Left ventricle myocardium inferior (tissue), 1 donor: ENCODE measurements at regions not wholly inside any gene's neighbourhood (a gene's known extent, or its start where the extent isn't known, plus 50 kb on each side); places are given as distances from the start of the nearest gene placed in this dataset.
"Not testable (repeated sequence)": the region's sequence is repeated elsewhere in the genome, so short reads cannot be mapped to it uniquely, and the experiment has no call there.

Experiments used
- DNase-seq: peaks from one replicate; pipeline ENCODE4 v3.0.0-alpha.2; 2020
- H3K27ac ChIP-seq: fragments of 200-600 bp; replicated peaks from 2 replicates; pipeline ENCODE4 v1.8.0; 2021
- H3K27me3 ChIP-seq: fragments of 200-600 bp; 2 replicates; pipeline ENCODE4 v1.8.0; 2021; ENCODE audit warnings: low read depth
- H3K36me3 ChIP-seq: fragments of 200-600 bp; 2 replicates; pipeline ENCODE4 v1.8.0; 2021
- H3K4me1 ChIP-seq: fragments of 200-600 bp; 2 replicates; pipeline ENCODE4 v1.8.0; 2021
- H3K4me3 ChIP-seq: fragments of 200-600 bp; 2 replicates; pipeline ENCODE4 v1.8.0; 2021; ENCODE audit warnings: mild to moderate bottlenecking, moderate library complexity
- H3K9me3 ChIP-seq: fragments of 200-600 bp; replicated peaks from 2 replicates; pipeline ENCODE4 v1.8.0; 2021
- CTCF ChIP-seq: fragments of 200-600 bp; IDR thresholded peaks from 2 replicates; pipeline ENCODE4 v1.8.0; 2021; ENCODE audit warnings: antibody characterized with exemption, mild to moderate bottlenecking, borderline replicate concordance
- intact Hi-C: fragments of 100-400 bp; cut with micrococcal nuclease; formaldehyde crosslinking; loops from one replicate; pipeline ENCODE4 v1.11.0; 2022
- donor health status: DM: no; HTN: yes; CAD: no; lungs with severe emphysema.

GRCh38 chr11:64438986-64439771 is 80.2 kb downstream of the RPS6KA4 start:
- Histone ChIP-seq H3K27me3 (peaks cover 80% of the 10 kb centered on the region), H3K27ac (no peak overlapping the region), H3K36me3 (no peaks in the 10 kb centered on the region), H3K4me3 (no peak overlapping the region), H3K9me3 (no peaks in the 10 kb centered on the region), H3K4me1 (no peaks in the 10 kb centered on the region)
- TF ChIP-seq CTCF = no peak
- DNase-seq = no peak
- intact Hi-C loops = no loop called here

GRCh38 chr11:64439772-64440491 is 81.0 kb downstream of the RPS6KA4 start:
- DNase-seq, H3K9me3 ChIP-seq, H3K4me1 ChIP-seq, intact Hi-C loops, H3K27ac ChIP-seq, H3K36me3 ChIP-seq, H3K4me3 ChIP-seq: not testable (repeated sequence)
- H3K27me3 ChIP-seq = peaks cover 79% of the 10 kb centered on the region

DNA sequence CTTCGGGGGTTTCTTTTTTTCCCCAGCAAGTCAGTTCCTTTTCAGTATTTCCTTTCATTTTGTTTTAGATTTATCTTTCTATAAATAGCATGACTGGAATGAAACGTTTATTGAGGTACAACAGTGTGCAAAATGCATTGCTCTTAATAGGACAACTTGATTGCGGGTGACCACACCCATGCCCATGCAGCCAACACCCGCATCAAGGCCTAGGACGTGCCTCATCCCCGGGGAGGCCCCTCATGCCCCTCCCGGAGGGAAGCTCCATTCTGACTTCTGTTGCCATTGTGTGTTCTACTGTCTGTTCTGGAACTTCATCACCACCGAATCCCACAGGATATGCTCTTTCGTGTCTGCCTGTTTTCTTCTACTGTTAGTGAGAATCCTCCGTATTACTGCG is 82.2 kb downstream of the RPS6KA4 start:
- H3K9me3 ChIP-seq = no peaks in the 10 kb centered on the region
- no peak overlapping the region for H3K27ac ChIP-seq
- TF ChIP-seq CTCF = no peak
- H3K4me3 ChIP-seq = no peak overlapping the region
- peaks cover 79% of the 10 kb centered on the region for H3K27me3 ChIP-seq
- no peaks in the 10 kb centered on the region for H3K36me3 ChIP-seq
- DNase-seq = no peak
- intact Hi-C loops = no loop called here
- H3K4me1 ChIP-seq = no peaks in the 10 kb centered on the region

GRCh38 chr11:64443001-64443400 is 84.0 kb downstream of the RPS6KA4 start:
- Histone ChIP-seq H3K9me3 (no peaks in the 10 kb centered on the region), H3K27me3 (peaks cover 77% of the 10 kb centered on the region), H3K27ac (no peak overlapping the region), H3K4me1 (no peaks in the 10 kb centered on the region), H3K4me3 (no peak overlapping the region), H3K36me3 (no peaks in the 10 kb centered on the region)
- no peak for TF ChIP-seq CTCF
- DNase-seq = no peak
- intact Hi-C loops = no loop called here

- peaks cover 18% of the 10 kb centered on the region for H3K4me1 ChIP-seq
- H3K4me3 ChIP-seq = no peak overlapping the region
- TF ChIP-seq CTCF = no peak
- no peak for DNase-seq
- peaks cover 77% of the 10 kb centered on the region for H3K27me3 ChIP-seq
- no peaks in the 10 kb centered on the region for H3K36me3 ChIP-seq
- H3K9me3 ChIP-seq = no peaks in the 10 kb centered on the region
- H3K27ac ChIP-seq = no peak overlapping the region
- intact Hi-C loops = no loop called here
Measured at GRCh38 chr11:64444838-64445441, 86.0 kb downstream of the RPS6KA4 start.
